CD4-positive, alpha-beta T cell treated with Interleukin-12 subunit alpha and Interleukin-12 subunit beta, for 1 hour (primary cell): ENCODE measurements at regions not wholly inside any gene's neighbourhood (a gene's known extent, or its start where the extent isn't known, plus 50 kb on each side); places are given as distances from the start of the nearest gene placed in this dataset.
"Not testable (repeated sequence)": the region's sequence is repeated elsewhere in the genome, so short reads cannot be mapped to it uniquely, and the experiment has no call there.

Experiments
- DNase-seq: peaks from one replicate; pipeline ENCODE4 v3.0.0-alpha.2; 2020

DNA sequence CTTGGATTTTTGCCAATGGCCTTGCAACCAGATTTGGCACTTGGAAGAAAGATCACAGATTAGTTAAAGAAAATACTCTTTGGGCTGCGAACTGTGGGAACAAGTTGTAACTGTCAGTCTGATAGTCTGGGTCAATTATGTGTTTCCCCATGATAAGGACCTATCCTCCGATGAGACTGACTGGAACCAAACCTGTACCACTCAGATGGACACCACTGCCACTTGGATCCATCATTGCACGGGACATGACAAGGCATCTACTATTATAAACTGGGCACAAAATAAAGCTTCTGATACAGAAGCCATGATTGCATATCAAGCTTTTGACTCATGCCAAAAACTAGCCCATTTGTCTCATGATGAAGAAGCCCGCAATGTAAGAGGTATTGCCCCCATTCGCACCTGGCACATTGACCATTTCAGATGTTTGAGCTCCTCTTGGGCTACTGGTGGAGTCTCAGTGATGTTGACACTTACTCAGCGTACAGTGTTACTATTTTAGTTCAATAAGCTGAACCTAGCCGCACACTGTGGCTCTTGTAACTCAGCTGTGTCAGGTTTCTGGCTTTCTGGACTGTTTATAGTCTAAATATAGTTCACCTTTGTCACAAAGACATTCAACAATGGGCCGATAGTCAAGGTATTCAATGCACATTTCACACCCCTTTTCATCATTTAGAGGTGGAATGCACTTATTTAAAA, 179.8 kb upstream of the RBBP8 start:
- DNase-seq, result no peak

DNA sequence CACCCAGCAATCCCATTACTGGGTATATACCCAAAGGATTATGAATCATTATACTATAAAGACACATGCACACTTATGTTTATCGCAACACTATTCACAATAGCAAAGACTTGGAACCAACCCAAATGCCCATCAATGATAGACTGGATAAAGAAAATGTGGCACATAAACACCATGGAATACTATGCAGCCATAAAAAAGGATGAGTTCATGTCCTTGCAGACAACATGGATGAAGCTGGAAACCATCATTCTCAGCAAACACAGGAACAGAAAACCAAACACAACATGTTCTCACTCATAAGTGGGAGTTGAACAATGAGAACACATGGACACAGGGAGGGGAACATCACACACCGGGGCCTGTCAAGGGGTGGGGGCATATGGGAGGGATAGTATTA, 169.1 kb upstream of the RBBP8 start:
- not testable (repeated sequence) for DNase-seq

DNA sequence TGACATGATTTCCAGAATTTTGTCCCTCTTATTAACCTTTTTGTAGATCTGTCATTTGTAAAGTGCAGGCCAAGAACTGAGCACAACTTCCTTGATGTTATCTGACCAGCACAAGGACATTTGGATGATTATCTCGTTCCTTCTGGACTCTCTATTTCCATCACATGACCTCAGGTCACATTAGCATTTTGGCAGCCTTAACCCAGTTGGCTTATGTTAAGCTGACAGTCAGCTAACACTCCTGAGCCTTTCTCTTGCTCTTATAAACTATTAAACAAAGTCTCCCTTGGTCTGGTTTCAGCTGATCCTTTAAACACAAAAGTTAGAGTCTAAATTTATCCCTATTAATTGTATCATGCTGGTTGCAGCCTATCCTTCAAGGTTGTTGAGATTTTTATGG, 167.2 kb upstream of the RBBP8 start:
- no peak for DNase-seq

DNA sequence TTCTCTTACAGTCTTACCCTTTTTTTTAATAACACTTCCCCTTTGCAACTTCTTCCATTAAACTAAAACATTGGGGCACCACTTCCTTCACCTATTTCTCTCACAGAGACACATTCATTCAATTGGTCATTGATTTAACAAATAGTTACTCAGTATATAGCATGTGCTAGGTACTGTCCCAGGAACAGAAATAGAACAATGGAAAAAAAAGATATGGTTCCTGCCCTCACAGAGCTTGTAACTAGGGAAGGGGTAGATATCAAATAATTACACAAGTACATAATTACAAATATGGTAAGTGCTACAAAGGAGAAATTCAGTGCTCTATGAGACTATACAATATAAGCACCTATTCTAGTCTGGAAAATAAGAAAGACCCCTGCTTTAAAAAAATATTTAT, 165.5 kb upstream of the RBBP8 start:
- no peak for DNase-seq

- no peak for DNase-seq
These were observed 159.2 kb upstream of the RBBP8 start for GRCh38 chr18:22773944-22774343.

- no peak for DNase-seq
These were observed 154.1 kb upstream of the RBBP8 start for GRCh38 chr18:22778996-22779395.

- no peak for DNase-seq
These were observed 149.9 kb upstream of the RBBP8 start for GRCh38 chr18:22783245-22783644.

- DNase-seq, result no peak
These were observed 149.5 kb upstream of the RBBP8 start for GRCh38 chr18:22783662-22784076.

DNA sequence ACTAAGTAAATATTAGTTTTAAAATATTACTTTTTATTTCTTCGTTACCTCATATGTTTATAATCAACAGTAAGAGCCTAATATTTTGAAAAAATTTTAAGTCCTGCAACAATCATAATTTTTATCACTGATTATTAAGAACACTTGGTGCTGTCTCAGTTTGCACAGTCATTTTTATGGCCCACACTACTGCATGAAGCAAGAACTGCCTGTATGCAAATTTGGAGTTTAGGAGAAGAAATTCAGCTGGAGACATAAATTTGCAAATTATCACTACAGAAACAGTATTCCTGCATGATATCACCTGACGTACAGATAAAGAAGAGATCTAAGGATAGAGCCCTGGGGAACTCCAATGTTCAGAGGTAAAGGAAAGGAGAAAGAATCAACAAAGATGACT, 144.1 kb upstream of the RBBP8 start:
- DNase-seq, result no peak

- DNase-seq, result no peak
These were observed 143.5 kb upstream of the RBBP8 start for GRCh38 chr18:22789600-22789999.

DNA sequence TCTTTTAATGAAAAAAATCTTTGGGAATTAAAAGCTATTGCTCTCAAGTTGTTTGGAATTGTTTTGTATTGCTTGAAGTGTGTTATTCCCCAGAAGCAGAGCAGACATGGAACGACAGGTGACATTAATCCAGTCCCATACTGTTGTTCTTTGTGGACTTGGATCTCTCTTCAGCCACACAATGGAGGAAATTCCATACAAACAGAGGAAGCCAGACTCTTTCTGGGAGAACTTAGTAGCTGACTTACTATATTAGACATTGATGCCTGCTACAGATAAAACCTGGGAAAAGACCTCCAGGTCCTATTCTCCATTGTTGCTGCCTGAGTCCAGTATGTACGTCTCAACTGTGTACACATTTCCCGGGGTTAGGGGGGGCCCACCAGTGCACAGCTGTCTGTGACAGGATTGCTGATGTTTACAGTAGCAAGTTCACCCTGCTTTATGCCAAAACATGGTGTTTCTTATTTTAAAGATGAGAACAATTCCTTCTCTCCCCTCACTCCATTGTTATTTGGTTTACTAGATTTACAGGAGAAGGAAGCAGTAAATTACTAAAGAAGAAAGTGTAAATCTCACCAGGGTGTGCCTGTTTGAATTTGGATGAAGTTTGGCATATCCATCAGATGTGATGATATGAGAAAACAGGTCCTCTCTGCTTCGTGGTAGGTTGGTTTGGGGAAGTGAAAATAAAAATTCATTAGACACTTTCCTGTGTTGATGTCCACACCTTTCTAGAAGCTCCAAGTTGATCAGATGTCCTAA, 142.4 kb upstream of the RBBP8 start:
- no peak for DNase-seq

- DNase-seq, result no peak
These were observed 141.9 kb upstream of the RBBP8 start for GRCh38 chr18:22791310-22791610.

GRCh38 chr18:22796113-22796512, 137.0 kb upstream of the RBBP8 start:
- no peak for DNase-seq

DNA sequence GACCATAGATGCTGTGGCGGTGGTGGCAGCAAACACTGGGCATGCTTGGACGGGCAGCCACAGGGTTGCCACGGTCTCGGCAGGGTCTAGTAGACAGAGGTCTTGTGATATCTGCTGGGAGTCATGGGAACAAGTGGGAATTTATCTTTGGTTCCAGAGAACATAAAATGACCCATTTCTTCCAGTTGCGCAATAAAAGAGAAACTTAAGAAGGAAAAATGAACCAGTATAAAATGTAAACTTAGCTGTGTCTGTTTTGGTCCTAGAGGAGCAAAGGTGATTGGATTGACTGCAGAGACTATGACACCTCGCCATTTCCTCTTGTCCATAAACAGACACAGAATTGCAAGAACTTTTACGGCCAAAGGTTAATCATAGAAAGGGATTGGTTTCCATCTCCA, 132.6 kb upstream of the RBBP8 start:
- DNase-seq, result no peak

DNA sequence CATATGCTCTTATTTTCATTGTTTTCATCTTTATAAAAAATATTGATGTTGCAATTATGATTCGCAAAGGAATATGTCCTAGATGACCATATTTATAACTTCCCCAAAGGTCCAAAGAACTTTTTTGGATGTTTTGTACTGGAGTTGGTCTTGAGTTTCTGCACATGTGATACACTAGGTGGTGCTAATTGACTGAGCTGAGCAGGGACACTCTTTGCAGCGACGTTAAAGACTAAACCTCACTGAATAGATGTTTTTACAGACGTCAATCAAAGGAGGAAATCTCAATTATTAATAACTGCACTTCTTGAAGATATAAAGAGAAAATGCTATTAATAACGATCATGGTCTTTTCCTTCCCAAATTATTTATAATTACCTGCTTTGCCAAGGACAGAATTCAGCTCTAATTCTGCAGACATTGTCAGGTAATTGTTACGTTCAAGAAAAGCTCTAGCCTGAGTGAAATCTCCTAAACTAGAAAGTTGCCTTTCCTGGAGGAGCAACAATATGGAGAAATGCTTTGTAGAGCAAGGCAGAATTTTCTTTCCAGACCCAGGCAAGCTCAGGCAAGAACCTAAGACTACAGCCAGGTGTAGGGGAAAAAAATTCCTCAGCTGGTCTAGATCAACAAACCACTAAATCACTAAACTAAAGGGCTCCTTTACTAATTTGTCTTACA, 119.3 kb upstream of the RBBP8 start:
- peak; percentile 16 for DNase-seq

DNA sequence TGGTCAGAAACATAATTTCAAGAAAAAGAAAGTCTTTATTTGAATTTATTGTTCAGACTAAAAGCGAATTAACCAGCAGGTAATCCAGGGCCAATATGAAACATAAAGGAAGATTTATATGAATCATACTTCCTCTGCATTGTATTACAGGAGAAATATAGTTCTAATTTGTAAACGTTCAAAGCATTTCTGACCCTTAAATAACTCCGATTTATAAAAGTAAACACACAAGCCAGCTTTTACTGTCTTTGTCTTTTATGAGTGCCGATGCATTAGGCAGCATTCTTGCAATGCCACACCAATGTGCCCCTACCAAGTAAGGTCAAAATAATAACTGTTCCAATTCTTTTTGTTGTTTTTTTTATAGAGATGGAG, 118.8 kb upstream of the RBBP8 start:
- DNase-seq, result no peak

DNA sequence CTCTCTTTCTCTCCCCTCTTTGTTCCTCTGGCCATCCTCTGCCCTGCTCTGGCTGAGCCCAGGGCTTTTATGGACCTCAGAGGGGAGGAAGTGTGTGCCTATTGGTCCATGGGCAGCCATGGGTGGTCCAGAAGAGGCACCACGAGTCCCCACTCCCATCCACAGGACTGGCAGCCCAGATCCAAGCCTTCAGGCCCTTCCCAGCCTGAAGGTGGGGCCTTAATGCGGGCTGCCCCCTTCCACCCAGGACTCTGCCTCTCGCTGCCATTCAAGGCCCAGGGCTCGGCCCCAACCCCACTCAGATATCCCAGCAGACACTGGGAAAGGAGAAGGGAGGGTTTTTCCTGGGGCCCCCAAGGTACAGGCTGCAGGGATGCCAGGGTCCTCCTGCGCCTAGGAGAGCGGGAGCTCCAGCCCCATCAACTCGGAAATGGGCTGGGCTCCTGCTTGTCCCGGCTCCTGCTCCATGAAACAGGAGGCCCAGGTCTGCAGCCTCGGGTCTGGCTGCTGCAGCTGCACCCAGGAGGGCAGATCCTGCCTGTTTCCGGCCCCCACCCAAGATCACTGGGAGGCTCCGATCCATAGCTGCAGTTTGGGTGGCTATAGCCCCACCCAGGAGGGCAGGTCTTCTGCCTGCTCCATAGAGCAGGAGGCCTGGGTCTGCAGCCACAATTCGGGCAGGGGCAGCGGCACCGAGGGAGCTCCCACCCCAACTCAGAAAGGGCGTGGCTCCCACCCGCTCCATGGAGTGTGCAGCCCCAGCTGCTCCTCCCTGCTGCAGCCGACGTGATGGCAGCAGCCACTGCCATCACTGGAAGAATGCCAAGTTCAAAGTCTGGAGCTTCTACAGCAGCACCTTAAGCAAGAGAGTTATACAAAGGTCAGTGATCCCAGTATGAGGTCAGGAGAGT, 116.6 kb upstream of the RBBP8 start:
- DNase-seq, result no peak

DNA sequence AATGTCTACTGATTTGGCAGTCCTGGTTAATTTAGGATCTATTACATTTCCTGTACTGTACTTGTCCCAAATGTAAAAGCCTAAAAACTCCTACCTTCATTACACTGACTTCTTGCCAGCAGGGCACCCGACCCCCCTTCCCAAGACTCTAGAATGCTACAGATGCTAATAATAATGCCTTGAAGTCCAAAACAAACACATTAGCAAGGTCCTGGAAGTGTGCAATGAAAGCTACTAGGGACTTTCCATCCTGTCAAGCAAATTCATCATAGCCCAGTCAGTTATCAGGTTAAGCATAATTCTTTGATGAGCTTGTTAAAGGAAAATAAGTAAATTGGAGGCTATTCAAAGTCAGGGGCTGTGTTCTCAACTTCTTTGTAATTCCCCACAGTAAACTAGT, 115.3 kb upstream of the RBBP8 start:
- no peak for DNase-seq

GRCh38 chr18:22822024-22822423, 111.1 kb upstream of the RBBP8 start:
- no peak for DNase-seq

DNA sequence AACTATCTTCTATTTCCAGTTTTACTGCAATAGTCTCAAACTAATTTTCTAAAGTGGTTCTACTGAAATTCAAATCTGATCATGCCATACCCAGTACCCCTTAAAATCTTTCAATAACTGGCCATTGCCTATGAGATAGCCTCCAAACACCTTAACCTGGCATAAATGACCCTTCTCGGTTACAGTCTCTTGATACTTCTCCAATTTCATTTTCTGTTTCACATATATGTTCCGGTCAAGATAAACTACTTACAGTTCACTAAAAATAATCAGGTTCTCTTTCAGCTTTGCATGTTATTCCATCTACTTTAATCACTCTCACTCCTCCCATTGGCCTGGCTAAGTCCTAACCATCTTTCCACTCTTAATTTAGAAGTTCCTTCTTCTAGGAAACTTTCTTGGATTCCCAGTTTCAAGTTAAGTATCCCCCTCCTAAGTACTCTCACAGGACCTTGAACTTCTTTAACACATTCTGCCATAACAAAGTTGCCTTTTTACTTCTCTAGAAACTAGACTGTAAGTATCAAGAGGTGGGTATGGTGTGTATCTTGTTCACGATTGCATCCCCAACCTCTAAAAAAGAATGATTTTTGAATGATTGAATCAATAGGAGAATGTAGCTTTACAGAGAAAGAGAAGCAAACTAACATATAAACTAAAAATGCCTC, 110.2 kb upstream of the RBBP8 start:
- no peak for DNase-seq

DNA sequence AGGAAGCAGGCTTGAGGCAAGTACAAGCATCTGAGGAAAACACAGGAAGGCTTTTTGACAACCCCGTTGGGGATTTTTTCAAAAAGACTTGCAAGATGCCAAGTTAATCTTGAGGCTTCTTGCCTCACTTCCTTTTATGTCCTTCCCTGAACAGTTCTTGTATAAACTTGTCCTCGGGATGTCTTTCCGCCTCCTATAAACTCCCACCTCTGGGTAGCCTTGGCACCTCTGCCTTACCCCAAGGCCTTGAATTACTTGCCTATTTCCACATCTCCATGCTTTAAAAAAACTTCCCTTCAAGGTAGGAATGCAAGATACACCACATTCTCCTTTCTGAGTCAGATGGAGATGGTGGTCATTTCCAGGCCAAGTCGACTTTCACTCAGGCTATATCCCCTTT, 106.4 kb upstream of the RBBP8 start:
- DNase-seq, result no peak

- DNase-seq, result no peak
These were observed 105.9 kb upstream of the RBBP8 start for GRCh38 chr18:22827216-22827615.

DNA sequence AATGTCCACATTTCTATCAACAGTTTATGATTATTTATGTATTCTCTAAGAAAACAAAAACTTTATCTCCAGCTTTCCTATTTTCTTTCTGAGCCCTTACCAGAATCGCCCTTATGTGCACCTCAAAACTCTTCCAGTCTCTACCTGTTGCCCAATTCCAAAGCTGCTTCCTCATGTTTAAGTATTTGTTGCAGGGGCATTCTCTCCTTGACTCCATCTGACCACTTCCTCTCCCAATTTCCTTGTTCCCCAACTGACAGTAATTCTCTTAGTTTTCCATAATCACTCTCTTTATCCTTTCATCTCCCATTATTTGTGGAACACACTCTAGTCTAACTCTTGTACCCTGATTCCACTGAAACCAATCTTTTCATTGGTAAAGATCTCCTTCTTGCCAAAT, 105.4 kb upstream of the RBBP8 start:
- no peak for DNase-seq
